HG03060 (cell line): ENCODE measurements at regions not wholly inside any gene's neighbourhood (a gene's known extent, or its start where the extent isn't known, plus 50 kb on each side); places are given as distances from the start of the nearest gene placed in this dataset.
"Not testable (repeated sequence)": the region's sequence is repeated elsewhere in the genome, so short reads cannot be mapped to it uniquely, and the experiment has no call there.

Experiments
- ATAC-seq: cut with Tn5 transposase; IDR thresholded peaks from one replicate; pipeline ENCODE4 v1.9.1; 2021; ENCODE audit warnings: low read depth, moderate number of reproducible peaks; ENCODE audit not compliant: unreplicated experiment

DNA sequence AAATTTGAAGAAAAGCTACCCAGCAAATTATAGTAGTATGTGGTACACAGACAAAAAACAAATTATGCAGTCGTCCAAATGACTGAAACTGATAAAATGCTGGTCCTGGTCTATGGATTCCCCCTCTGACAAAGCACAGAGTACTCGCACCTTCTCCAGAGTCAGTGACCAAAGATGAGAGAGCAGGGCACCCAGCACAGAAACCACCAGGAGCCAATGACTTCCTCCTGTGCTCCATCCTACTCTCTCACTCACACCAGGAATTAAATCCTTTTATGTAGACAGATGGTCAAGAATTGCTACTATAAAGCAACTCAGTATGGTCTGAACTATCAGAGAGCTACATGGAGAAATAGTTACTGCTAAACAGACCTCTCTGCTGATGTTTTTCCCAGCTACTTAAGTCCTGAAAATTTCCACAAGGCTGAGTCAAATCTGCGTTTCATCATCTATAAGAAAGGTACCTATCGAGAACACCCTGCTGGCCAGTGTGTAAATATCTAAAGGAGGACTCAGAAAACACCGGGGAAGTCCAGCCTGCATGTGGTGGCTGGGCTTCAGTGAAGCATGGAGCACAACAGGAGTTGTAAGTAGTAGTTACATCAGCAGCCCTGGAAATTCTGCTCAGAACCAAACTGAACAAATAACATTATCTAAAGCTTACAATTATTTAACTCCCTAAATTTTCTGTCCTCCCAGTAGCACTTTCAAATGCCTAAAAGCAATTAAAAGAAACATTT, 84.5 kb upstream of the FBXO28 start:
- peak; percentile 66 for ATAC-seq

DNA sequence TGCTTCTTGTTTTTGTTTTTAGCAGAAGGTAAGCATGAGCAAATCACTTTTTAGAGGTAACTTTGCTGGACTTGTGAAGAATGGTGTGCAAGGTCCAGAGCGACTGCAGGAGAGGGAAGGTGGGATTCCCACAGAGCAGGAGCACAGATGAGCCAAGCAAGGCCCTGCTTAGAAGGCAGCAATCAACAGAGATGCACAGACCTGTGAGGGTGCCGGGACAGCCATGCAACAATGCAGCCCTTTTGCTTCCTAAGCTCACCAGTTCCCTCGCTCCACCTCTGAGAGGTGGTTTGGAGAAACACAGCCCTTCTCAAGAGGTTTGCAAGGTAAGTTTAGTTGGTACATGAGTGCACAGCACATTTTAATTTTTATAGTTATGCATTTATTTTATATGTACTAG, 85.1 kb upstream of the FBXO28 start:
- not testable (repeated sequence) for ATAC-seq

- ATAC-seq: not testable (repeated sequence)
Measured at GRCh38 chr1:224023122-224023521, 90.8 kb upstream of the FBXO28 start.

GRCh38 chr1:224022249-224022970, 91.5 kb upstream of the FBXO28 start:
- ATAC-seq: not testable (repeated sequence)

DNA sequence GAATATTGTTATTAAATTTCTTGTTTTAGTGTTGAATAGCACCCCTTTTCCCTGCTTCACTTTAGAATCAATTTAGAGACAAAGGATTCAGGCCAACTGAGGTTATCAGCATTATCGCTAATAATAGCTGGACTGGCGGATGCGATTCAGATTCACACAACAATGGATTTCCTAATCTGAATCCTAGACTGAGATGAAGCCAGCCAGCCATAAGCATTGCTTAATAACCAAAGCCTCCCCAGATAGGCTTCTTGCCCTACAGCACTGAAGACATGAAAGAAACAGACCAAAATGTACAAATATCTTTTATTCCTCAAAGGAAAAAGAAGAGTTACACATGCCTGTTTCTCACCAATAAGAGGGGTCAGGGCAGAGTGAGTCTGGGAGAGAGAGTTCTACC, 94.0 kb upstream of the FBXO28 start:
- ATAC-seq: not testable (repeated sequence)

DNA sequence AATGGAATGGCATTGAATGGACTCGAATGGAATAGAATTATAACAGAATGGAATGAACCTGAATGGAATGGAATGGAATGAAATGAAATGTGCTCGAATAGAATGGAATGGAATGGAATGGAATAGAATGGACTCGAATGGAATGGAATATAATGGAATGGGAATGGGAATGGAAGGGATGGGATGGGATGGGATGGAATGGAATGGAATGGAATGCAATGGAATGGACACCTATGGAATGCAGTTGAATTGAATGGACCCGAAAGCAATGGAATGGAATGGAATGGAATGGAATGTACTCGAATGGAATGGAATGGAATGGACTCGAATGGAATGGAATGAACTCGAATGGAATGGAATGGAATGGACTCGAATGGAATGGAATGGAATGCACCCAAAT, 98.1 kb upstream of the FBXO28 start:
- not testable (repeated sequence) for ATAC-seq

GRCh38 chr1:224014330-224014649, 99.6 kb upstream of the FBXO28 start:
- no peak for ATAC-seq

GRCh38 chr1:224013626-224014329, 100.1 kb upstream of the FBXO28 start:
- not testable (repeated sequence) for ATAC-seq

DNA sequence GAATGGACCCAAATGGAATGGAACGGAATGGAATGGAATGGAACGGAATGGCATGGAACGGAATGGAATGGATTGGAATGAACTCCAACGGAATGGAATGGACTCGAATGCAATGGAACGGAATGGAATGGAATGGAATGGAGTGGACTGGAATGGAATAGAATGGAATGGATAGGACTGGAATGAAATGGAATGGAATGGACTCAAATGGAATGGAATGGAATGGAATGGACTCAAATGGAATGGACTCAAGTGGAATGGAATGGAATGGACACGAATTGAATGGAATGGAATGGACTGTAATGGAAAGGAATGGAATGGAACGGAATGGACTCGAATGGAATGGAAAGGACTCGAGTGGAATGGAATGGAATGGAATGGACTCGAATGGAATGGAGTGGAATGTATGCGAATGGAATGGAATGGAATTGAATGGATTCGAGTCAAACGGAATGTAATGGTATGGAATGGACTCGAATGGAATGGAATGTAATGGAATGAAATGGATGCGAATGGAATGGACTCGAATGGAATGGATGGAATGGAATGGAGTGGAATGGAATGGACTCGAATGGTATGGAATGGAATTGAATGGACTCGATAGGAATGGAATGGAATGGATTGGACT, 101.0 kb upstream of the FBXO28 start:
- ATAC-seq: not testable (repeated sequence)

DNA sequence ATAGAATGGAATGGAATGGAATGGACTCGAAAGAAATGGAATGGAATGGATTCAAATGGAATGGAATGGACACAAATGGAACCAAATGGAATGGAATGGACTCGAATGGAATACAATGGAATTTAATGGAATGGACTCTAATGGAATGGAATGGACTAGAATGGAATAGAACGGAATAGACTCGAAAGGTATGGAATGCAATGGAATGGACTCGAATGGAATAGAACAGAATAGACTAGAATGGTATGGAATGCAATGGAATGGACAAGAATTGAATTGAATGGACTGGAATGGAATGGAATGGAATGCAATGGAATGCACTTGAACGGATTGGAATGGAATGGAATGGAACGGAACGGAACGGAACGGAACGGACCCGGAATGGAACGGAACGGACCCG, 101.7 kb upstream of the FBXO28 start:
- ATAC-seq: not testable (repeated sequence)

- not testable (repeated sequence) for ATAC-seq
Measured at GRCh38 chr1:224011751-224012150, 102.2 kb upstream of the FBXO28 start.

GRCh38 chr1:224011153-224011552, 102.8 kb upstream of the FBXO28 start:
- not testable (repeated sequence) for ATAC-seq

DNA sequence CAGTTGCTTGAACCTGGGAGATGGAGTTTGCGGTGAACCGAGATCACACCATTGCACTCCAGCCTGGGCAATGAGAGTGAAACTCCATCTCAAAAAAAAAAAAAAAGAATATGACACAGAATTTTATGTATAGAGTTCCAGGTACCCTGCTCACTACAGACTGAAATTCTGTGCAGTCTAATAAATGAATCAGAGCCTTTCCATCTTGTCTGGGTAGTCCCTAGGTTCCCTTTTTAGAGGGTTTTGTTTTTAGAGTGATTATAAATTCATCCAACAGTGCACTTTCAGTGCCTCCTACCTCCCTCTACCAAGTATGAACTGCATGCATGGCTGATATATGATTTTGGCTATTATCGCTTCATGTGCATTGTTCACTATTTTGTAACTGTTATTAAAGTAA, 107.9 kb upstream of the FBXO28 start:
- ATAC-seq: not testable (repeated sequence)

DNA sequence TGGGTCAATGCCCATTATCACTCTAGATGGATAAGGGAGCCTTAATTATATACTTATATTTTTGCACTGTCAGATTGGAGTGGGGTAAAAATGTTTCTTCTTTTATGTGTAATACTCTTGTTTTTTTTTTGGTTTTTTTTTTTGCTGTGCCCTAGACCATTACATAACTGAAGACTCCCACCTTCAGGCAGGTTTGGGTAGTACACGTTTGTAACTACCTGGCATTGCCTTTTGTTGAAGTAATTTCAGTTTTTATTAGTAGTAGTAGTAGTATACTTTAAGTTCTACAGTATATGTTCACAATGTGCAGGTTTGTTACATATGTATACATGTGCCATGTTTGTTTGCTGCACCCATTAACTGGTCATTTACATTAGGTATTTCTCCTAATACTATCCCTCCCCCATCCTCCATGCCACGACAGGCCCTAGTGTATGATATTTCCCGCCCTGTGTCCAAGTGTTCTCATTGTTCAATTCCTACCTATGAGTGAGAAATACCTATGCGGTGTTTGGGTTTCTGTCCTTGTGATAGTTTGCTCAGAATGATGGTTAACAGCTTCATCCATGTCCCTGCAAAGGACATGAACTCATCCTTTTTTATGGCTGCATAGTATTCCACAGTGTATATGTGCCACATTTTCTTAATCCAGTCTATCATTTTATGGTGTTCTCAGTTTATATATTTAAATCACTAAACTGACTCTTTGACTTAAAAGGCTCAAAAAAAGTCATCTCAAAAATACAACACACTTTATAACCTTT, 109.2 kb upstream of the FBXO28 start:
- ATAC-seq: not testable (repeated sequence)

DNA sequence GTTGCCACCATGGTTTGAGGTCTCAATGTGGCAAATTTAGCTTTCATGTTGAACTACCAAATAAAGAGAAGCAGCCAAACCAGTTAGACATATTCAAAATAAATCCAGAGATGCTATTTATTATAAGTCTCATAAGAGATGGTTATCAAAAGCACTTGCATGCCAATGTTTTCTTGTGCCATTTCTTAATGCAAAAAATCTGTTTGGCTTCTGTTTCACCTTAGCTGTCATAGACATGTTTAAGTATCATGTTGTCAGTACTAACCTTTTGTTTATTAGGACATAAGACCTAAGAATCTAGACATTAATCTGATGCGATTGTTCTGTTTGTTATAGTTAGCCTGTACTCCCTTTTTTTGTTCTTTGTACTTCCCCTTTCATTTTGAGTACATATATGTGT, 110.0 kb upstream of the FBXO28 start:
- not testable (repeated sequence) for ATAC-seq

DNA sequence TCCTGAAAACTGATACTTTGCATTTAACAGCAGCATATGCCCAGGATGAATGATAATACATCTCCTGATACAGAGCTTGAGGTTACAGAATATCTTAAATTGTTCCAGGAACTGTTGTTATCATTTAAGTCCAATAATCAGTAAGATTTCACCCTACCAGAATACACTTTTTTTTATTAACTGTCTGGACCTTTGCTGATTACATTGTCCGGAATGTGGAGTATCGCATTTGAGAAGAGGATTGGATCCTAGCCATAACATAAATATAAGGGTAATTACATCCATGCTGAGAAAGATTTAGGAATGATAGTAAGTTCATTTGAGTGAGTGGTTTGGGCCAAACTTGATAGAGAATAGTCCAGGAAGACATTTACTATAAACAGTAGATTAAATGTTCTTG, 112.2 kb upstream of the FBXO28 start:
- not testable (repeated sequence) for ATAC-seq

DNA sequence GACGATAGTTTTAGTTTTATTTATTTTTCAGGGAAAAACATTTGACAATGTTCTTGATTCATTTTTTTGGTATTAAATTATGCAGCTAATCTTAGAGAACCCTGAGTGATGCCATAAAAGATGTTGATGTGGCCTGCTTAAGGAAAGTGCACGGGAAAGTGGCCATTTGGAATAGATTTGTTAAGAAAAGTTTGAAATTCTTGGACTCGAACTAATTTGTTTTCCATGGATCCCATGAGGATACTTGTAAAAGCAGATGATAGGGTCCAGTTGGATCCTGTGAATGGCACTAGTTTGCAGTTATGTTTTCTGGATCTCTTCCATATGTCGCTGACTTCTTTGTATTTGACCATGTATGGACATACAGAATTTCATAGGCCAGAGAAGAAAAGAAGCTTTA, 114.2 kb upstream of the FBXO28 start:
- not testable (repeated sequence) for ATAC-seq

- not testable (repeated sequence) for ATAC-seq
Measured at GRCh38 chr1:223998676-223999455, 115.0 kb upstream of the FBXO28 start.

DNA sequence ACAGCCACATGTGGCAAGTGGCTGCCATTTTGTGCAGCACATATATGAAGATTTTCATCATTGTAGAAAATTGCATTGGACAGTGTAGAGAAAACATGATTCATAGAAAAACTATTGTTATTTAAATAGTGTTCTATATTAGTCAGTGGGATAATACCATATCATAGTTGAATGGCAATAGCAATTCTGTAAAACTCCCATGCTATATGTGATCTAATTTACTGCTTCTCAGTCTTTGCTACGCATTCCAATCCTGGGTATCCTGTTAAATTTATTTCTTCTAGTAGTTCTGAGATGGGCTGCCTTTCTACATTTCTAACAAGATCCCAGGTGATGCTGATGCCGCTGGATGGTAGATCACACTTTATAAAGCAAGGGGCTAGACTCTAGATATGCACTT, 117.5 kb upstream of the FBXO28 start:
- ATAC-seq: not testable (repeated sequence)
